Spinal cord (tissue), 9 donors: ENCODE measurements at regions not wholly inside any gene's neighbourhood (a gene's known extent, or its start where the extent isn't known, plus 50 kb on each side); places are given as distances from the start of the nearest gene placed in this dataset.

Experiments used
- DNase-seq, 6 donors: peaks; one replicate each; pipeline versions ENCODE4 v3.0.0 to v3.0.0-alpha.2; 2013 to 2015; ENCODE audit warnings: low spot score in 6 of 6, low read depth in 4 of 6
- H3K27ac ChIP-seq: one replicate; pipeline ENCODE4 v1.5.1; 2013; ENCODE audit warnings: low read depth, low read length, control low read depth
- H3K27me3 ChIP-seq: one replicate; pipeline ENCODE4 v1.6.1; 2013; ENCODE audit warnings: low read length; ENCODE audit not compliant: control insufficient read depth, insufficient read depth
- H3K36me3 ChIP-seq: one replicate; pipeline ENCODE4 v1.6.1; 2013; ENCODE audit warnings: low read length; ENCODE audit not compliant: control insufficient read depth, insufficient read depth
- H3K4me1 ChIP-seq: one replicate; pipeline ENCODE4 v1.6.1; 2013; ENCODE audit warnings: low read length; ENCODE audit not compliant: control insufficient read depth, insufficient read depth
- H3K4me3 ChIP-seq: one replicate; pipeline ENCODE4 v1.5.1; 2013; ENCODE audit warnings: low read depth, low read length, control low read depth
- H3K9me3 ChIP-seq: one replicate; pipeline ENCODE4 v1.6.1; 2013; ENCODE audit warnings: low read length; ENCODE audit not compliant: control insufficient read depth, insufficient read depth
- WGBS: methylation state at CpG from one replicate; pipeline ENCODE4 v1.1.5; 2013; ENCODE audit warnings: missing lambda C conversion rate; ENCODE audit not compliant: insufficient coverage; 5-methylcytosine and 5-hydroxymethylcytosine counted together
- donor health status: healthy.

DNA sequence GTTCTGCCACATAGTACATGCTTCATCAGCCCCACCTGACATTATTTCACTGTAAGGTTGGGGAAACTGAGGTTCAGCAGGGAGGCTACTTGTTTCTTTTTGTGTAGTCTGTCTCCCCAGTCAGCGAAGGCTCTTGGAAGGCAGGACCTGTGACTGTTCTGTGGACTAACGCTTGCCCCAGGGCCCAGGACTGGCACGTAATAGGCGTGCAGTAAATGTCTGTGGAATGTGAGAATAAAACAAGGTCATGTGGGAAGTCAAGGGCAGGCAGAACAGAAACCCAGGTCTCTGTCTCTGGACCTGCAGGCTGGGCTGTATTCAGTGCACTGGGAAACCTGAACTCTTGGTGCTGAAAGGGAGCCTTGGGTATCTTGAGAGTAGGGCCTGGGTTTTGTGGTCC lies 168.7 kb downstream of the RPS24 start:
- H3K27me3 ChIP-seq = no peaks in the 10 kb centered on the region
- no peaks in the 10 kb centered on the region for H3K36me3 ChIP-seq
- H3K9me3 ChIP-seq = no peaks in the 10 kb centered on the region
- H3K27ac ChIP-seq = no peak overlapping the region
- DNase-seq = no peak
- H3K4me1 ChIP-seq = peaks cover 19% of the 10 kb centered on the region
- 86% methylated on average over 4 of the region's 4 CpGs for WGBS
- no peak overlapping the region for H3K4me3 ChIP-seq

DNA sequence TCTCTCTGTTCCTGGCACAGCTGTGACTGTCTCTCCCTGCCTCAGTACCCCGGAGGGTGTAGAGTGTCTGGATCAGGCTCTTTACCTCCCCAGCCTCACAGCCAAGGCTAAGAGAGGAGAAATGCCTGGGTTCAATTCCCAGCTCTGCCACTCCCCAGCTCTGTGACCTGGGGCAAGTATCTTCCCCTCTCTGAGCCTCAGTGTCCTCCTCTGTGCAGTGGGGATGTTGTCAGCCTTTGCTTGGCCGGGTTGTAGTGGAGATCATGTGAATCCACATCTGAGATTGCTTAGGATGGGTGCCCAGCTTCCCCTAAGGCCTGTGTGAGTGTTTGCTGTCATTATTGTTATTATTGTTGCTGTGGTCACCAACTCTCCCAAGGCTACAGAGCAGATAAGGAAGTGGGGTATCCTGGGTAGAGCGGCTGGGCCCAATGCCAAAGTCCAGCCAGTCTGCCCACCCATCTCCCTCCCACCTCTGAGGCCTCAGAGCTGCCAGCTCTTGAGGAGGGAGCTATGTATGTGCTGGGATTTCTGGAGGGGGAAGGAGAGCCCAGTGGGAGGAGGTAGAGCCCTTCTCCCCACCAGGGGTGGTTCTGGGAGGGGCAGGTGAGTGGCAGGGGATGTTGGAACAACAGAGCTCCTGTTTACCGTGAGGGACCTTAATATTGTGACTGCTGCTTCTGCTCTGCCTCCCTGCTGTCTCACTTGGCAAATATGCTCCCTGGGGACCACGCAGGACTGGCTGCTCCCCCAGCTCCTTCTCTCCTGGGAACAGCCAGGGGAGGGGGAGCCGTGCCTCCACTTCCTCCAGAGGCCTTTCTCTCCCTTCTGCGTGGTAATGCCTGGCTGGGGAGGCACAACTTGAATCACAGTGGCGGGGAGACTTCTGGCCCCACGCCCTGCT lies 170.5 kb downstream of the RPS24 start:
- H3K9me3 ChIP-seq = no peaks in the 10 kb centered on the region
- H3K27me3 ChIP-seq = no peaks in the 10 kb centered on the region
- H3K36me3 ChIP-seq = no peaks in the 10 kb centered on the region
- DNase-seq = peak in 2 of 6 donors; percentile 31 to 62
- H3K27ac ChIP-seq = no peak overlapping the region
- H3K4me3 ChIP-seq = no peak overlapping the region
- H3K4me1 ChIP-seq = peaks cover 19% of the 10 kb centered on the region
- WGBS = 49% methylated on average over 4 of the region's 9 CpGs

DNA sequence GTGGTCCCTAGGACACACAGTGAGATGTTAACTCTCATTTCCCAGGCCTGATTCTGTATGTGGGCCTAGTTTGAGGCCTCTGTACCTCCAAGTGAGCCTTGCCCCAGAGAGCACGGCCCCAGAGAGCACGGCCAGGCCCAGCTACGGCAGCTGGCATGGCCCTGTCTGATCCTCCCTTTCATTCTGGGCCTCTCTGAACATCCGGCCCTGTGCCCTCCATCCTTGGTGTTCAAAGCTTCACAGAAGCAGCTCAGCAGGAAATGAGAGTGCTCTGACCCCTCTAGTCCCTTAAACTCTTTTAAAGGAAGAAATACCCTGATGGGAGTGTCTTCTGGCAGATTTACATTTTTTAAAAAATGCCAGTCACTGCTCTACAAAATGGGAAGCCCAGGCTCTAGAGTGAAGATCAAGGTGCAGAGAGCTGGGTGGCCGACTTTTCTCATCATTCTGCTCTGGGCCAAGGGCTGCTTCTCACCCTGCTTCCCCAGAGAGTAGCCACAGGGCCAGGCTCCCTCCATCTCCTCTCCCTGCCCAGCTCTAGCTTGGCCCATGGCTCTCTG lies 171.9 kb downstream of the RPS24 start:
- Histone ChIP-seq H3K9me3 (no peaks in the 10 kb centered on the region), H3K27me3 (no peaks in the 10 kb centered on the region), H3K36me3 (no peaks in the 10 kb centered on the region), H3K4me1 (peaks cover 28% of the 10 kb centered on the region), H3K4me3 (no peak overlapping the region), H3K27ac (no peak overlapping the region)
- 80% methylated on average over 4 of the region's 5 CpGs for WGBS
- no peak for DNase-seq

DNA sequence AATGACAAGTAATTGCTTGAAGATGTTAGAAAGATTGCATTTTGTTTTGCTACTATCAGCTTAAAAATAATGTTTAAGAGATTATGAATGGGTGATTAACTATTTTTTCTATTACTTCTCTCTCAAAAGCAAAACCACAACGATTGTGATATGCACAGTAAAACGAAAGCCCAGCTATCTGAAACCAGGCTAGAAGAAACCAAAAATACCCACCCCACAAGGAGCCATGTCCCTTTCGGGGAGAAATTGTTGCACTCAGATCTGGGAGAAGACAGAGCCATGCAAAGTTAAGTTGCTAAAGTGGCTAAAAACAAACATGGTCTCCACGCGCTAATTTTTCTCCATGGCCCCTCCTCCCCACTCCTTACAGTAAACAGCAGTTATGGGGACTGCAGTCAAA lies 173.6 kb downstream of the RPS24 start:
- Histone ChIP-seq H3K36me3 (no peaks in the 10 kb centered on the region), H3K4me1 (peaks cover 45% of the 10 kb centered on the region), H3K9me3 (no peaks in the 10 kb centered on the region), H3K27ac (no peak overlapping the region), H3K27me3 (no peaks in the 10 kb centered on the region), H3K4me3 (no peak overlapping the region)
- no peak for DNase-seq
- 88% methylated on average over 3 of the region's 5 CpGs for WGBS

DNA sequence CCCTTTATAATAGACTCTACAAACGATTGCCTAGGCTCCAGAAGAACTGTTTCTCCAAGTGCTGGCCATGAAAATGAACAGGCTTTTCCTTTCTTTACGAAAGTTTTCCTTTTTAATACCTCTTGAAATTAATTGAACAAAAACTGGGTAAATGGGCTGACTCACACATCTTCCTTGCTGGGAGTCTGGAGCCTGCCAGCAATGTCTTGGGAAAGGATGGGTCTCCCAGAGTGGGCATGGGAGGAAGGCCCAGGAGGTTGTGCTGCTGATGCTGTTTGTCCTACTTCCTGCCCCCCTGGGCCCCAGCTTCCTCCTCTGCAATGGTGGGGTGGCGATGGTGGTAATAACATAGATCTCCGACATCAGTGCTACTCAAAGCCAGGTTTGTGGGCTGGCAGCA lies 174.1 kb downstream of the RPS24 start:
- H3K9me3 ChIP-seq = no peaks in the 10 kb centered on the region
- 87% methylated on average over 2 of the region's 4 CpGs for WGBS
- H3K4me3 ChIP-seq = no peak overlapping the region
- H3K27ac ChIP-seq = no peak overlapping the region
- DNase-seq = no peak
- peaks cover 2% of the 10 kb centered on the region for H3K36me3 ChIP-seq
- peaks cover 50% of the 10 kb centered on the region for H3K4me1 ChIP-seq
- H3K27me3 ChIP-seq = no peaks in the 10 kb centered on the region

DNA sequence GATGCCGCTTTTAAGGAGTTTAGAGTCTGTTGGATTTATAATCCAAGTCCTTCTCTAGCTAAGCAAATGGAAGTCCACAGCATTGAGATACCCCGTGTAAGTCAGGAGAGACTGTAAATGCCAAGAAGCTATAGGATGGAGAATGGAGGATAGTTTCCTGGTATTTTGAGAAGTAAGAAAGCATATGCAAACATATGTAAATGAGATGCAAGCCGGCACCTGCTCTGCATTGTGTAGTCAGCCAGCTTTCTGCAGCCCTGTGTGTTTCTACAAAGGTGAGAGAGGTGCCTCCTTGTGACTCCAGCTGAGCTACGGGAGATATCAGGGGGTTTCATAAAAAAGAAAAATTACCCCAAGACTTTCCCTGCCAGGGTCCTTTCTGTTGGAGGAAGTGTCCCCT lies 176.3 kb downstream of the RPS24 start:
- Histone ChIP-seq H3K9me3 (no peaks in the 10 kb centered on the region), H3K27me3 (no peaks in the 10 kb centered on the region), H3K36me3 (peaks cover 5% of the 10 kb centered on the region), H3K27ac (no peak overlapping the region), H3K4me3 (no peak overlapping the region), H3K4me1 (peaks cover 43% of the 10 kb centered on the region)
- WGBS = 42% methylated on average over 3 of the region's 4 CpGs
- DNase-seq = peak in 2 of 6 donors; percentile 45 to 57

DNA sequence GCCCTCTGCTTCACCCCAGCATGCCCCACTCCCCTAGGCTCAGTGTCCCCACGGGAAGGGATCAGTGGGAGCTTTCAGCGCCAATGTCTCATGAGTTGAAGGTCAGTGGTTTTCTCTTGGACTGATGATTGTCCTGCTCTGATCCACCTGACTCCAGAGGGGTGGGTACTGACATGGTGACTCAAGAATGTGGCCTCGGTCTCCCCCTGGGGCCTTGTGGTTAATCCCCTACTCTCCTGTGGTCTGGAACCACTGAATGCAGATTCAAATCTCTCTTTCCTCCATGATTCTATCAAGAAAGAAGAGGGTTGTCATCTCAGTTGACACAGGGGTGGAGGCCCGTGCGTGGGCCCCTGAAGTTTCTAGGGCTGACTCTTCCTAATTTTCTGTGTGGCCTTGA lies 176.9 kb downstream of the RPS24 start:
- DNase-seq = no peak
- Histone ChIP-seq H3K27ac (no peak overlapping the region), H3K9me3 (no peaks in the 10 kb centered on the region), H3K4me1 (peaks cover 44% of the 10 kb centered on the region), H3K4me3 (no peak overlapping the region), H3K36me3 (peaks cover 5% of the 10 kb centered on the region), H3K27me3 (no peaks in the 10 kb centered on the region)
- WGBS = 93% methylated on average over 3 of the region's 5 CpGs

DNA sequence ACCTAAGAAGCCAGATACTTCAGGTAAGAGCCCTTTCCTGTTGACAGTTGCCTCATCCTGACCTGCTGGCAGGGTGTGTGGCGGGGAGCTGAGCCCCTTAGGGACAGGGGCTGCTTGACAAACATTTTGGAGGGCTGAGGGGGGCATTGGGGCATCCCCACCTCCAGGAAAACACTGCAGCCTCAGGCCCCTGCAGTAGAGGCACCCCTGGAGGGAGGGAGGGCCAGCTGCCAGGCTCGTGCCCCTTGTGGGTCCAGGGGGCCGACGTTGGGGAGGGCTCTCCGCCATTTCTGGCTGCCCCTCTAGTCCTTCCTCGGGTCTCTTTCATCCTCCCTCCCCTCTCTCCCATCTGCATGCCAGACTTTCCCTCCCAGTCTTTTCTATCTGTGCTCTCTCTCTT lies 177.3 kb downstream of the RPS24 start:
- Histone ChIP-seq H3K36me3 (peaks cover 5% of the 10 kb centered on the region), H3K4me3 (no peak overlapping the region), H3K4me1 (peaks cover 49% of the 10 kb centered on the region), H3K27me3 (no peaks in the 10 kb centered on the region), H3K27ac (no peak overlapping the region), H3K9me3 (no peaks in the 10 kb centered on the region)
- DNase-seq = no peak
- 47% methylated on average over 6 of the region's 6 CpGs for WGBS

DNA sequence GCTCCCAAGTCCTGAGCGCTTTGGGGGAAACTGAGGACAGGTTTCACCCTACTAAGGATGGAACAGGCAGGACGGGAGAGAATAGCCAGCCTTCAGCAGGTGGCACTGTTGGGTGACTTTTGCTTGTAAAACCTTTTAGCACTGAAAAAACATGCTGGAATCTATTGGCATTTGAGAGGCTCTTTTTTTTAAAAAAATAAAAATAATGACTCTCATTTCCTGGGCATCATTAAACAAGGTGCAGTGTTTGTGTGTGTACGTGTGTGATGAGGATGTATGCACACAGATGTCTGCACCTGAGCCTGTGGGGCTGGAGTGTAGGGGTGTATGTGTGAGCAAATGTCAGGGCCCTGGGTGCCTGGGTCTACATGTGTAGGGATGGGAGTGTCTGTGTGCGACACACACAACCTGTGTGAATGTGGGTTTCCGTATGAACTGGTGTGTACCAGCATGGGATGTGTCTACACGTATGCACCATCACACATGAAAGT lies 177.9 kb downstream of the RPS24 start:
- peaks cover 5% of the 10 kb centered on the region for H3K36me3 ChIP-seq
- H3K27ac ChIP-seq = no peak overlapping the region
- no peaks in the 10 kb centered on the region for H3K9me3 ChIP-seq
- H3K4me1 ChIP-seq = peaks cover 51% of the 10 kb centered on the region
- WGBS = 62% methylated on average over 5 of the region's 6 CpGs
- DNase-seq = peak; percentile 59 to 95 (median 63)
- no peaks in the 10 kb centered on the region for H3K27me3 ChIP-seq
- H3K4me3 ChIP-seq = no peak overlapping the region
